ENCODE measurements at regions not wholly inside any gene's neighbourhood (a gene's known extent, or its start where the extent isn't known, plus 50 kb on each side); places are given as distances from the start of the nearest gene placed in this dataset.
"Not testable (repeated sequence)": the region's sequence is repeated elsewhere in the genome, so short reads cannot be mapped to it uniquely, and the experiment has no call there.

GRCh38 chr6:50899306-50899870, 80.7 kb downstream of the TFAP2B start:
- DNase-seq: no peak
- intact Hi-C loops (cut with DNase I): no loop called here

- intact Hi-C loops (cut with DNase I): no loop called here
- no peak for DNase-seq
Measured at GRCh38 chr6:50902260-50902659, 83.6 kb downstream of the TFAP2B start.

- intact Hi-C loops (cut with DNase I): no loop called here
- no peak for DNase-seq
Measured at GRCh38 chr6:50905297-50905696, 86.6 kb downstream of the TFAP2B start.

- no peak for DNase-seq
- intact Hi-C loops (cut with DNase I): no loop called here
Measured at GRCh38 chr6:50907565-50907964, 88.9 kb downstream of the TFAP2B start.

- intact Hi-C loops (cut with DNase I): no loop called here
- DNase-seq: no peak
Measured at GRCh38 chr6:50913105-50913770, 94.6 kb downstream of the TFAP2B start.

GRCh38 chr6:50921378-50921777, 102.7 kb downstream of the TFAP2B start:
- DNase-seq; intact Hi-C loops (cut with DNase I): not testable (repeated sequence)

GRCh38 chr6:50921968-50922367, 103.3 kb downstream of the TFAP2B start:
- no peak for DNase-seq
- intact Hi-C loops (cut with DNase I): no loop called here

- intact Hi-C loops (cut with DNase I): no loop called here
Measured at GRCh38 chr6:50922579-50923525, 104.2 kb downstream of the TFAP2B start.

GRCh38 chr6:50924758-50925157, 106.1 kb downstream of the TFAP2B start:
- intact Hi-C loops (cut with DNase I): no loop called here
- no peak for DNase-seq

More at GRCh38 chr6:50922579-50923525, 104.2 kb downstream of the TFAP2B start:
- DNase-seq: no peak

GRCh38 chr6:50925548-50925947, 106.9 kb downstream of the TFAP2B start:
- intact Hi-C loops (cut with DNase I): no loop called here
- DNase-seq: no peak

GRCh38 chr6:50925981-50926380, 107.3 kb downstream of the TFAP2B start:
- intact Hi-C loops (cut with DNase I): no loop called here
- DNase-seq: no peak

GRCh38 chr6:50927800-50928199, 109.1 kb downstream of the TFAP2B start:
- no peak for DNase-seq
- intact Hi-C loops (cut with DNase I): no loop called here

- intact Hi-C loops (cut with DNase I): no loop called here
- no peak for DNase-seq
Measured at GRCh38 chr6:50929323-50929722, 110.7 kb downstream of the TFAP2B start.

- no peak for DNase-seq
- intact Hi-C loops (cut with DNase I): no loop called here
Measured at GRCh38 chr6:50935442-50935841, 116.8 kb downstream of the TFAP2B start.

GRCh38 chr6:50936277-50936681, 117.6 kb downstream of the TFAP2B start:
- peak in 2 of 42 donors; percentile 2 to 4 for DNase-seq
- intact Hi-C loops (cut with DNase I): no loop called here

GRCh38 chr6:50939931-50940330, 121.3 kb downstream of the TFAP2B start:
- DNase-seq: no peak
- intact Hi-C loops (cut with DNase I): no loop called here

GRCh38 chr6:50945789-50946188, 127.1 kb downstream of the TFAP2B start:
- DNase-seq: no peak
- intact Hi-C loops (cut with DNase I): no loop called here

GRCh38 chr6:50952092-50952907, 133.6 kb downstream of the TFAP2B start:
- DNase-seq: no peak
- intact Hi-C loops (cut with DNase I): no loop called here

- DNase-seq: no peak
- intact Hi-C loops (cut with DNase I): no loop called here
Measured at GRCh38 chr6:50956014-50956413, 137.3 kb downstream of the TFAP2B start.
